HG03565 (cell line): ENCODE measurements at regions not wholly inside any gene's neighbourhood (a gene's known extent, or its start where the extent isn't known, plus 50 kb on each side); places are given as distances from the start of the nearest gene placed in this dataset.
"Not testable (repeated sequence)": the region's sequence is repeated elsewhere in the genome, so short reads cannot be mapped to it uniquely, and the experiment has no call there.

Experiments used
- ATAC-seq: cut with Tn5 transposase; IDR thresholded peaks from one replicate; pipeline ENCODE4 v1.9.1; 2021; ENCODE audit warnings: mild to moderate bottlenecking, moderate library complexity; ENCODE audit not compliant: unreplicated experiment

GRCh38 chr9:82431121-82431520 lies 442.5 kb downstream of the SPATA31D1 start:
- ATAC-seq = no peak

GRCh38 chr9:82433290-82433931 lies 444.8 kb downstream of the SPATA31D1 start:
- not testable (repeated sequence) for ATAC-seq

DNA sequence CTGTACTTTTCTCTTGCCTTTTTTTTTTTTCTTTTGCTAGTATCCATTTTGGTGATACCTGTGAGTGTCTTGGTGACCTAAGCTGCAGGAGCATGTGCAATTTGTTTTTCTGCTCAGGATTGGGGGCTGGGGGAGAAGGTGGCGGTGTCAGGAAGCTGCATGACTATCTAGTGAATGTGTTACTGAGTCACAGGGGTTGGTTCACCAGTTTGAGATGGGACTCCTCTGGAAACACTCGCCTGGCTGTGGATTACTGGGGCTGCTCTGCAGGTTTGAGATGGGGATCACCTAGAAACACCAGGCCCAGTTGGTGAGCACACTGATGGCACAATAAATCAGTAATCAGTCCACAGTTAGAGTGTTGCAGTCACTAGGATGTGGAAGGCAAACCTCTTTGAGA lies 447.9 kb downstream of the SPATA31D1 start:
- no peak for ATAC-seq

- ATAC-seq = not testable (repeated sequence)
Measured at GRCh38 chr9:82437183-82437582, 448.6 kb downstream of the SPATA31D1 start.

- ATAC-seq = no peak
Measured at GRCh38 chr9:82438581-82438980, 450.0 kb downstream of the SPATA31D1 start.

- no peak for ATAC-seq
Measured at GRCh38 chr9:82443312-82443711, 454.7 kb downstream of the SPATA31D1 start.

DNA sequence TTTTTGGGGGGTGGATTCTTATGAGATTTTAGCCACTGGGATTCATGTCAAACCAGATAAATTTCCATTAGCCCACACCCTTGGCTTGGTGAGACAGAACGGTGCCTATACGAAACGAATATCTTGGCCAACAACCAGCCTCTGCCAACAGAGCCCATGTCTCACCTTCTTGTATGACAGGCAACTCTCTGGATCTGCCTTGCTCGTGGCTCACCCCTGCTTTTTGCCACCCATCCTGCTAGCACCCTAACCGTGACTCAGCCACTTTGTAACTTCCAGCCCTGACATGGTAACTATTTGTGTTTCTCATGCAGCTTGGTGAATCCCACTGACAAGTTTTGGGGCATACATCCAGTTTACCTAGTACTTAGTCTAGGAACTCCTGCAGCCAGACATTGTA lies 457.0 kb downstream of the SPATA31D1 start:
- no peak for ATAC-seq

DNA sequence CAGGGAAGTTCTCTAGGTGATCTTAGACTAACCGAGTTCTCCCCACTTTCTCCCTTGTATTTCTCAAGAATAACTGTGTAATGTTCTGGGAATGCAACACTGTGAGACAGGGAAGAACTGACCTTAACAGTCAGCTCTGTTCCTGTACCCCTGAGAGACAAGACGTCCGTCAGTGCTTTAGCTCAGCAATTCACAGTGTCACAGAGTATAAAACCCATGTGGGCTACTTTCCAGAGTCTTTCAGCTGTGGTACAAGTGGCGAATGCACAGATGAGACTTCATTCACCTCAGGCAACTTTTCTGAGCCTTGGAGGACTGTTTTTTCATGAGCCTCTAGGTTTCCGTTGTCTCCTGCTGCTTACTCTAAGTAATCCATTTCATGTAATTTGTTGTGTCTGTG lies 458.8 kb downstream of the SPATA31D1 start:
- ATAC-seq = no peak

- no peak for ATAC-seq
Measured at GRCh38 chr9:82449986-82450385, 461.4 kb downstream of the SPATA31D1 start.

GRCh38 chr9:82454509-82455190 lies 466.1 kb downstream of the SPATA31D1 start:
- no peak for ATAC-seq

DNA sequence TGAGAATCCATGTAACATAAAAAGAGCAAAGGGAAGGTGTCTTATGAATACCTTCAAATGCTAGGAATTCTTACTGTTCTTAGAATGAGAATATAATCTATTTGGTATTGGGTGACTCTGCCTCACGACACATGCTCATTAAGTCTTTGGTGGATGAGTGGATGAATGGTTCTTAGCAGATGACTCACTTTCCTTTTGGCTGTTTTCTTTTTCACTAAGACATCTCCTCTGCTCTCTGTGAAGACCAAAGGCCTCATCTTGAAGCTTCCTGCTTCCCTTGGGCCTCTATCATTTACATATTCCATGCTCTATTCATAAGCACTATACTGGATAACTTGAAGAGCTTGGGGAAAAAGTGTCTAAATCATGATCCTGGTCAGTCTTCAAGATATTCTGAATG lies 468.1 kb downstream of the SPATA31D1 start:
- no peak for ATAC-seq

DNA sequence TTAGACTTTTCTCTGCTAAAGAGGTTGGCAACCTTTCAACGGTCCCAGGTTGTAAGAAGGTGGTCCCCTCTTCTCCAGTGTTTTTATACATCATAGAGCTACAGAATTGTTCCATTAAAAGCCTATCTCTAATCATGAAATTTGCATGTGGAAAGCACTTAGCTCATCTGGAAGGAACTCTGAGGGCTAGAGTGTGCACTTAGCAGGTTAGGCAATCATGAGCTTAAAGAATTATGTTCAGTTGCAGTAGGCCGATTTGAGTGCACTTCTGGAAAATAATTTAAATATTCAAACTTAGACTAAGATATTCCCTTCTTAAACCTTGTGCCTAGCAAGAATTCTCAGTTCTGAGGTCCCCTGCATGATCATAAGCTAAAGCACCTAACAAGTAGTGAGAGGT lies 468.7 kb downstream of the SPATA31D1 start:
- no peak for ATAC-seq

DNA sequence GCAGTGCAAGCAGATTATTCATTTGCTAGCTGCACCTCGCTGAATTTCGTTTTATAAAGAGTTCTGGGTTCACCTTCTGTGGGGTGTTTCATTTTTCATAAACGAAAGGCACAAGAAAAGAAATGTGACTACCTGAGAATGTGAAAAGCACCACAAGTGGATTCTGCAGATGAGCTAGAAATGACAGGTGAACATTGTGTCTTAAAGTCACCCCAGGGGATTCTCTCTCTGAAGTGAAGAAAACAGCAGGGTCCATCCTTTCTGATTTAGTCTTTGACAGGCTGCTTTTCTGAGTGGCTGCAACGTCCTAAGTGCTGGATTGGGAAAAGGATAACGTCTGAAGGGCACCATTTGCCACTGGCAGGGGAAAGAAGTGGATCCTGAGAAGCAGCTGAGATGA lies 469.3 kb downstream of the SPATA31D1 start:
- no peak for ATAC-seq

- ATAC-seq = no peak
Measured at GRCh38 chr9:82458296-82458695, 469.7 kb downstream of the SPATA31D1 start.

GRCh38 chr9:82466616-82467260 lies 478.2 kb downstream of the SPATA31D1 start:
- ATAC-seq = no peak

- ATAC-seq = no peak
Measured at GRCh38 chr9:82467436-82467835, 478.9 kb downstream of the SPATA31D1 start.

- no peak for ATAC-seq
Measured at GRCh38 chr9:82474235-82474634, 485.7 kb downstream of the SPATA31D1 start.

- ATAC-seq = no peak
Measured at GRCh38 chr9:82475584-82476301, 487.2 kb downstream of the SPATA31D1 start.

- no peak for ATAC-seq
Measured at GRCh38 chr9:82480921-82481320, 492.3 kb downstream of the SPATA31D1 start.

DNA sequence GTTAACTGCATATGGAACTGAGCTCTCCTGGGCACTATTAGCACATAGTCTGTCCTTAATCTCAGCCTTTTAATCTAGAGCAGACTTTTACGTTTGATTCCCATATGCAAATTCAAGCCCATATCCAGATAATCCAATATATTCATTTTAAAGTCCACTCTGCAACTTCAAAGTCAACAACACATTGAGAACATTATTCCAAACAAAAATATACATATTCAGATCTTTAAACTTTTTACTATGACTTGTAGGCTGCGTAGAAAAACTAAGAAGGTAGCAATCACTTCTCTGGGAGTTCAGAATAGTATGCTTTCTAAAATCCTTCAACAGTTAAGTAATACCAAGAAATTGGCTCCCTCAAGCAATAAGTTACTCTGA lies 499.4 kb downstream of the SPATA31D1 start:
- no peak for ATAC-seq

- no peak for ATAC-seq
Measured at GRCh38 chr9:82488313-82489200, 500.0 kb downstream of the SPATA31D1 start.
